ENCODE measurements at regions not wholly inside any gene's neighbourhood (a gene's known extent, or its start where the extent isn't known, plus 50 kb on each side); places are given as distances from the start of the nearest gene placed in this dataset.

DNA sequence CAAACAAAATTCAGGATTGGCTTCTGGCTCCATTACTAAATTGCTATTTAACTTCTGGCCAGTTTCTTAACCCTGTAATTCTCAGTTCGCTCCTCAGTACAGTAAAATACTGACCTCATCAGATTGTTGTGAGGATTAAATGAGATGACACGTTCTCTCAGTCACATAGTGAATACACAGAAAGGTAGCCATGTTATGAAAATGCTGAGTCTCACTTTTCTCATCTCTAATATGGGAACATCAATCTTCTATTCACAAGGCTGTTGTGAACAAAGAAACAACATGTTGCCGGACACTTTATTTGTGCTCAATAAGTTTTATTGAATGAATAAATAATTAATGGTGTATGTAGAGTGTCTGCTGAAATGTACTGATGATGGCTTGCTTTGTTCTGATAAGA is 924.5 kb upstream of the GOT2 start:
- DNase-seq: no peak
- H3K9me3 ChIP-seq: no peaks in the 10 kb centered on the region
- H3K27ac ChIP-seq: no peak overlapping the region
- 70 to 79% (median 72%) methylated on average over 3 of the region's 3 CpGs for WGBS, 3 donors
- H3K36me3 ChIP-seq: no peaks in the 10 kb centered on the region
- intact Hi-C loops (cut with DNase I): no loop called here
- TF ChIP-seq, protein P1, sequence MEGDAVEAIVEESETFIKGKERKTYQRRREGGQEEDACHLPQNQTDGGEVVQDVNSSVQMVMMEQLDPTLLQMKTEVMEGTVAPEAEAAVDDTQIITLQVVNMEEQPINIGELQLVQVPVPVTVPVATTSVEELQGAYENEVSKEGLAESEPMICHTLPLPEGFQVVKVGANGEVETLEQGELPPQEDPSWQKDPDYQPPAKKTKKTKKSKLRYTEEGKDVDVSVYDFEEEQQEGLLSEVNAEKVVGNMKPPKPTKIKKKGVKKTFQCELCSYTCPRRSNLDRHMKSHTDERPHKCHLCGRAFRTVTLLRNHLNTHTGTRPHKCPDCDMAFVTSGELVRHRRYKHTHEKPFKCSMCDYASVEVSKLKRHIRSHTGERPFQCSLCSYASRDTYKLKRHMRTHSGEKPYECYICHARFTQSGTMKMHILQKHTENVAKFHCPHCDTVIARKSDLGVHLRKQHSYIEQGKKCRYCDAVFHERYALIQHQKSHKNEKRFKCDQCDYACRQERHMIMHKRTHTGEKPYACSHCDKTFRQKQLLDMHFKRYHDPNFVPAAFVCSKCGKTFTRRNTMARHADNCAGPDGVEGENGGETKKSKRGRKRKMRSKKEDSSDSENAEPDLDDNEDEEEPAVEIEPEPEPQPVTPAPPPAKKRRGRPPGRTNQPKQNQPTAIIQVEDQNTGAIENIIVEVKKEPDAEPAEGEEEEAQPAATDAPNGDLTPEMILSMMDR (IDR thresholded peaks at IDR 0.05): no peak
- TF ChIP-seq EP300 (IDR thresholded peaks at IDR 0.05) (no peak), POLR2A (IDR thresholded peaks at IDR 0.05) (no peak)
- H3K4me3 ChIP-seq: no peak overlapping the region
- H3K27me3 ChIP-seq: no peaks in the 10 kb centered on the region
- no peaks in the 10 kb centered on the region for H3K4me1 ChIP-seq (ENCODE audit: insufficient read depth)

DNA sequence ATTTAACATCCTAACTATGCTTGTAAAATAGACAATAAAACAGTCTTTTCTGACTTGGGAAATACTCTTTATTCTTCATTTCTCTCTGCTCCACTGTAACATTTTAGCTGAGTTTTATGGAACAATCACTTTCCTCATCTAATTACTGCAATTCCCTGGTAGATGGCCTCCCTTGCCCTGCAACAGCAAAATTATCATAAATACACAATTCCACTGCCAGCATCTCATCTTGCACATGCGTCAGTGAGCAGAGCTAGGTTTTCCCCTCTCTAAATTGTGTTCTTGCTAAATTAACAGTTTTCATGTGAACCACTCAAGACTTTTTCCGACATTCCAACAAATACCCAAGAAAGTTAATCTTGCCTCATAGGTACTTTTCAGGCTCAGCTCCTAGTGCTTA is 920.9 kb upstream of the GOT2 start:
- Histone ChIP-seq H3K27me3 (no peaks in the 10 kb centered on the region), H3K4me1 (ENCODE audit: insufficient read depth) (no peaks in the 10 kb centered on the region), H3K9me3 (no peaks in the 10 kb centered on the region), H3K27ac (no peak overlapping the region), H3K36me3 (no peaks in the 10 kb centered on the region), H3K4me3 (no peak overlapping the region)
- no peak for DNase-seq
- 61 to 66% (median 62%) methylated on average over 2 of the region's 2 CpGs for WGBS, 3 donors
- intact Hi-C loops (cut with DNase I): no loop called here
- TF ChIP-seq POLR2A (IDR thresholded peaks at IDR 0.05) (no peak), EP300 (IDR thresholded peaks at IDR 0.05) (no peak)
- TF ChIP-seq, protein P1 (IDR thresholded peaks at IDR 0.05): no peak

DNA sequence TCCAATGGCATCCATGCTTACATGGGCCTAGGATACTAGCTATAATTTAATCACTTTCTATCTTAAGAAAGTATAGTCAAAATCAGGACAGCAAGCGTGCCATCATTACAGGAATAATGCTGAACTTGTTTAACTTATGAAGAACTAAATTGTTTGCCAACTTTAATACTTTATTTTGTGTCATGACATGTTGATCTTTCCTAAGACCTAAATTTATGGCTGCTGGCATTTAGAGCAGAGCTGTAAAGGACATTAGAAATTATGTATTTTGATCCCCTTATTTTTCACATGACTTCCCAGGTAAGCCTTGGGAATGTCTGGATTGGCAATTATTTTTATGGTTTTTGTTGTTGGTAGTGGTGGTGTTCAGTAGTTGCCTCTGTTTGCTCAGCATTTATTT is 920.3 kb upstream of the GOT2 start:
- DNase-seq: no peak
- intact Hi-C loops (cut with DNase I): no loop called here
- Histone ChIP-seq H3K9me3 (no peaks in the 10 kb centered on the region), H3K27ac (no peak overlapping the region), H3K4me3 (no peak overlapping the region), H3K4me1 (ENCODE audit: insufficient read depth) (no peaks in the 10 kb centered on the region), H3K36me3 (no peaks in the 10 kb centered on the region), H3K27me3 (no peaks in the 10 kb centered on the region)
- TF ChIP-seq EP300 (IDR thresholded peaks at IDR 0.05) (no peak), POLR2A (IDR thresholded peaks at IDR 0.05) (no peak)
- TF ChIP-seq, protein P1 (IDR thresholded peaks at IDR 0.05): no peak
- WGBS, 3 donors: 65 to 70% (median 68%) methylated on average over 1 of the region's 1 CpG

DNA sequence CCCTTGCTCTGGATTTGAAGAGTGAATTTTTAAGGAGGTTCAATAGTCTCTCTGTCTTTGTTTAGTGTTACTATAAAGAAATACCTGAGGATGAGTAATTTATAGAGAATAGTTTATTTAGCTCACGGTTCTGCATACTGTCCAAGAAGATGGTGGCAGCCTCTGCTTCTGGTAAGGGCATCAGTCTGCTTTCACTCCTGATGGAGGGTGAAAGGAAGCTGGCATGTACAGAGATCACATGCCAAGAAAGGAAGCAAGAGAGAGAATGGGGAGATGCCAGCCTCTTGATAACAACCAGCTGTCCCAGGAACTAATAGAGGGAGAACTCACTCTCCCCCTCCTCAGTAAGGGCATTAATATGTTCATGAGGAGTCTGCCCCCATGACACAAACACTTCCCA is 917.5 kb upstream of the GOT2 start:
- no peak overlapping the region for H3K27ac ChIP-seq
- intact Hi-C loops (cut with DNase I): no loop called here

More for the DNA sequence above, 917.5 kb upstream of the GOT2 start:
- no peak for DNase-seq
- H3K27me3 ChIP-seq: no peaks in the 10 kb centered on the region
- no peaks in the 10 kb centered on the region for H3K36me3 ChIP-seq
- H3K4me1 ChIP-seq (ENCODE audit: insufficient read depth): no peaks in the 10 kb centered on the region
- WGBS, 3 donors: 53 to 87% (median 67%) methylated on average over 1 of the region's 1 CpG
- H3K4me3 ChIP-seq: no peak overlapping the region
- H3K9me3 ChIP-seq: no peaks in the 10 kb centered on the region
- no peak for TF ChIP-seq POLR2A (IDR thresholded peaks at IDR 0.05)
- TF ChIP-seq, protein P1 (IDR thresholded peaks at IDR 0.05): no peak
- no peak for TF ChIP-seq EP300 (IDR thresholded peaks at IDR 0.05)

Data from ovary (tissue), 7 donors.